ENCODE measurements at regions not wholly inside any gene's neighbourhood (a gene's known extent, or its start where the extent isn't known, plus 50 kb on each side); places are given as distances from the start of the nearest gene placed in this dataset.

- H3K79me1 ChIP-seq (ENCODE audit: low read depth, low read length): no peaks in the 10 kb centered on the region
- no peak overlapping the region for H2BK5ac ChIP-seq (ENCODE audit: low read depth, low read length)
- H3K36me3 ChIP-seq (ENCODE audit: control insufficient read depth in 2 of 4, insufficient read depth in 4 of 4, low read length in 3 of 4): no peaks in the 10 kb centered on the region
- no peak overlapping the region for H4K5ac ChIP-seq (ENCODE audit: insufficient read length, low read depth, low read length)
- H2BK20ac ChIP-seq (ENCODE audit: low read length): no peak overlapping the region
- H3K4ac ChIP-seq (replicated peaks; ENCODE audit: insufficient read length, low read depth, low read length): no peak overlapping the region
- H2BK12ac ChIP-seq (ENCODE audit: low read depth, low read length): no peak overlapping the region
- no peak overlapping the region for H2BK15ac ChIP-seq (ENCODE audit: low read length)
- no peak overlapping the region for H4K91ac ChIP-seq (replicated peaks; ENCODE audit: insufficient read length, low read length)
- no peak overlapping the region for H3K56ac ChIP-seq (replicated peaks; ENCODE audit: insufficient read length, low read depth, low read length)
- peaks cover 0 to 5% (median 3%) of the 10 kb centered on the region in 4 experiments; a peak in 2 of 7 replicates for H3K4me1 ChIP-seq (replicated peaks in 1 of 4; ENCODE audit: control insufficient read depth in 3 of 4, insufficient read depth in 4 of 4, low read length in 3 of 4)
- no peak overlapping the region for H2AK5ac ChIP-seq (ENCODE audit: low read depth, low read length)
- H3K4me3 ChIP-seq (ENCODE audit: extremely low read depth in 1 of 4, insufficient read depth in 2 of 4, low read depth in 3 of 4, low read length in 4 of 4): no peak overlapping the region
- H3K23ac ChIP-seq (ENCODE audit: insufficient read length): no peak overlapping the region
- TF ChIP-seq RBBP5 (IDR thresholded peaks at IDR 0.05; ENCODE audit: borderline replicate concordance, low read depth, low read length): no peak
- TF ChIP-seq TEAD4 (IDR thresholded peaks at IDR 0.05; ENCODE audit: low read depth, low read length): peak; percentile 49; the same call in 1 of the 2 replicates
- TF ChIP-seq SIRT6 (IDR thresholded peaks at IDR 0.05; ENCODE audit: low read length): no peak
- TF ChIP-seq SP4 (IDR thresholded peaks at IDR 0.05; ENCODE audit: low read length): no peak
- TF ChIP-seq RXRA (IDR thresholded peaks at IDR 0.05; ENCODE audit: insufficient read depth, low read depth, low read length): no peak
- TF ChIP-seq KDM1A (IDR thresholded peaks at IDR 0.05; ENCODE audit: borderline replicate concordance, low read length): peak; percentile 62; the same call in 1 of the 2 replicates
- no peak for TF ChIP-seq NANOG (IDR thresholded peaks at IDR 0.05; ENCODE audit: insufficient read depth, low read depth, low read length, poor library complexity, severe bottlenecking)
- no peak for TF ChIP-seq TAF7 (optimal IDR thresholded peaks at IDR 0.05; ENCODE audit: borderline replicate concordance, low read depth, low read length)
- no peak for TF ChIP-seq SIX5 (IDR thresholded peaks at IDR 0.05; ENCODE audit: low read depth, low read length)
- no peak overlapping the region for H3K4me2 ChIP-seq (ENCODE audit: insufficient read depth in 1 of 2, low read depth in 2 of 2, low read length in 2 of 2)
- WGBS, 2 experiments (ENCODE audit: extremely low coverage in 1 of 2, insufficient coverage in 1 of 2, insufficient read length in 1 of 2, insufficient replicate concordance in 2 of 2, low coverage in 1 of 2, low lambda C conversion rate in 2 of 2, missing lambda C conversion rate in 1 of 2): 94% methylated on average over 5 of the region's 5 CpGs; no CpG with 5 or more reads in 1 of the 2 experiments
- H3K9ac ChIP-seq (replicated peaks in 1 of 4; ENCODE audit: extremely low read depth in 1 of 4, low read depth in 3 of 4, low read length in 3 of 4): no peak overlapping the region
- H3K79me2 ChIP-seq (ENCODE audit: control insufficient read depth in 1 of 2, insufficient read depth in 2 of 2, low read length in 2 of 2): no peaks in the 10 kb centered on the region
- DNase-seq (ENCODE audit: low read depth in 1 of 2, low spot score in 2 of 2) (no peak), FAIRE-seq (no peak)
- no peak overlapping the region for H2AFZ ChIP-seq (ENCODE audit: low read length)
- H3K27me3 ChIP-seq (replicated peaks in 1 of 4; ENCODE audit: control insufficient read depth in 3 of 4, extremely low read depth in 1 of 4, insufficient read depth in 3 of 4, low read length in 3 of 4): no peaks in the 10 kb centered on the region
- no peak overlapping the region for H3K18ac ChIP-seq (ENCODE audit: extremely low read depth, low read length)
- no peak overlapping the region for H3K27ac ChIP-seq (ENCODE audit: low read depth, low read length)
- H3K23me2 ChIP-seq (ENCODE audit: low read depth, low read length): no peaks in the 10 kb centered on the region
- H3K9me3 ChIP-seq (ENCODE audit: insufficient read depth in 2 of 2, low read depth in 1 of 2, low read length in 1 of 2): no peaks in the 10 kb centered on the region
- POLR2A ChIA-PET (ENCODE audit: partially characterized antibody): no interaction called here
- H4K20me1 ChIP-seq (replicated peaks in 1 of 2; ENCODE audit: control insufficient read depth in 1 of 2, insufficient read depth in 2 of 2, low read length in 2 of 2): no peaks in the 10 kb centered on the region
- CTCF ChIA-PET (ENCODE audit: partially characterized antibody): interaction anchor here (2.1 kb wide), 1 partner anchor 18 kb away, joined by 6 read pairs; no protein-coding TSS in a partner anchor
- no peak overlapping the region for H3K14ac ChIP-seq (ENCODE audit: insufficient read length)
- H4K8ac ChIP-seq (ENCODE audit: extremely low read depth, insufficient read depth, low read length): no peak overlapping the region
- no peak overlapping the region for H2BK120ac ChIP-seq (replicated peaks; ENCODE audit: low read depth, low read length)
Measured at GRCh38 chr5:173739741-173740140, 123.3 kb upstream of the BOD1 start.
